Natural killer cell (primary cell): ENCODE measurements at regions not wholly inside any gene's neighbourhood (a gene's known extent, or its start where the extent isn't known, plus 50 kb on each side); places are given as distances from the start of the nearest gene placed in this dataset.

ENCODE experiments used
- ATAC-seq, 3 donors: fragments of 150-1000 bp in 2 of 3; fragments of 200-7000 bp in 1 of 3; cut with Tn5 transposase; 1 replicate in 1 of 3; 2 replicates in 2 of 3; pipeline ENCODE4 v1.10.0; 2021; ENCODE audit warnings: mild to moderate bottlenecking in 2 of 3, moderate library complexity in 2 of 3
- DNase-seq, 2 donors: peaks; one replicate each; pipeline versions ENCODE4 v3.0.0 to v3.0.0-alpha.2; 2013 to 2021; ENCODE audit warnings: mixed read lengths in 1 of 2
- H3K27ac ChIP-seq: one replicate; pipeline ENCODE4 v1.5.1; 2013; ENCODE audit warnings: mild to moderate bottlenecking, low read length
- H3K27me3 ChIP-seq: one replicate; pipeline ENCODE4 v1.6.1; 2013; ENCODE audit warnings: low read length; ENCODE audit not compliant: control insufficient read depth, insufficient read depth
- H3K36me3 ChIP-seq: one replicate; pipeline ENCODE4 v1.6.1; 2013; ENCODE audit warnings: low read length; ENCODE audit not compliant: control insufficient read depth, insufficient read depth
- H3K4me1 ChIP-seq: one replicate; pipeline ENCODE4 v1.6.1; 2013; ENCODE audit warnings: low read length; ENCODE audit not compliant: control insufficient read depth, insufficient read depth
- H3K4me3 ChIP-seq: one replicate; pipeline ENCODE4 v1.5.1; 2013; ENCODE audit warnings: low read length
- H3K9me3 ChIP-seq: one replicate; pipeline ENCODE4 v1.6.1; 2013; ENCODE audit warnings: low read length; ENCODE audit not compliant: control insufficient read depth, insufficient read depth
- H3K27ac Mint-ChIP-seq, 2 donors: one replicate each; pipeline ENCODE4 v1.8.0; 2022; ENCODE audit warnings: mild to moderate bottlenecking in 2 of 2, mixed read lengths in 2 of 2, moderate library complexity in 1 of 2
- H3K27me3 Mint-ChIP-seq, 2 donors: one replicate each; pipeline ENCODE4 v1.8.0; 2022; ENCODE audit warnings: low read depth in 2 of 2, mixed read lengths in 2 of 2
- H3K36me3 Mint-ChIP-seq: one replicate; pipeline ENCODE4 v1.8.0; 2022; ENCODE audit warnings: mixed read lengths
- H3K4me1 Mint-ChIP-seq, 2 donors: one replicate each; pipeline ENCODE4 v1.8.0; 2022; ENCODE audit warnings: mixed read lengths in 2 of 2
- H3K4me3 Mint-ChIP-seq: one replicate; pipeline ENCODE4 v1.8.0; 2022; ENCODE audit warnings: mild to moderate bottlenecking, moderate library complexity, mixed read lengths
- H3K9me3 Mint-ChIP-seq, 2 donors: one replicate each; pipeline ENCODE4 v1.8.0; 2022; ENCODE audit warnings: mixed read lengths in 2 of 2
- CTCF ChIP-seq: fragments of 200-600 bp; IDR thresholded peaks from one replicate; pipeline ENCODE4 v1.8.0; 2022; ENCODE audit warnings: antibody characterized with exemption
- WGBS: methylation state at CpG from one replicate; pipeline ENCODE4 v1.1.7; 2013; ENCODE audit warnings: missing lambda C conversion rate; ENCODE audit not compliant: insufficient coverage; 5-methylcytosine and 5-hydroxymethylcytosine counted together
- intact Hi-C: fragments of 100-400 bp; cut with micrococcal nuclease; formaldehyde crosslinking; loops from one replicate; pipeline ENCODE4 v1.14.2; 2022

- WGBS: no CpG with 5 or more reads among the region's 1 CpG
These were observed 970.0 kb upstream of the POT1 start for GRCh38 chr7:125899577-125899976.

GRCh38 chr7:125892434-125892833 lies 962.8 kb upstream of the POT1 start:
- no peaks in the 10 kb centered on the region for H3K9me3 ChIP-seq
- ATAC-seq: no peak
- Mint-ChIP-seq H3K4me3 (no peak overlapping the region), H3K4me1 (no peaks in the 10 kb centered on the region), H3K27ac (no peak overlapping the region), H3K9me3 (peaks cover 5 to 13% of the 10 kb centered on the region in 2 donors), H3K36me3 (no peaks in the 10 kb centered on the region), H3K27me3 (no peaks in the 10 kb centered on the region)
- no peak overlapping the region for H3K4me3 ChIP-seq
- H3K36me3 ChIP-seq: no peaks in the 10 kb centered on the region
- H3K27ac ChIP-seq: no peak overlapping the region
- no peaks in the 10 kb centered on the region for H3K27me3 ChIP-seq
- no peak for DNase-seq
- no peaks in the 10 kb centered on the region for H3K4me1 ChIP-seq
- intact Hi-C loops: no loop called here
- 63% methylated on average over 1 of the region's 1 CpG for WGBS
- TF ChIP-seq CTCF: no peak

More at GRCh38 chr7:125899577-125899976, 970.0 kb upstream of the POT1 start:
- no peak overlapping the region for H3K27ac ChIP-seq
- H3K27me3 Mint-ChIP-seq: no peaks in the 10 kb centered on the region
- intact Hi-C loops: no loop called here
- peak overlapping the region; percentile 22 for H3K4me3 Mint-ChIP-seq
- H3K36me3 ChIP-seq: no peaks in the 10 kb centered on the region
- H3K9me3 Mint-ChIP-seq: peaks cover 12 to 21% of the 10 kb centered on the region in 2 donors
- no peak overlapping the region for H3K4me3 ChIP-seq
- ATAC-seq (no peak), DNase-seq (no peak)
- H3K27ac Mint-ChIP-seq: no peak overlapping the region
- no peaks in the 10 kb centered on the region for H3K27me3 ChIP-seq
- H3K4me1 Mint-ChIP-seq: no peaks in the 10 kb centered on the region
- H3K9me3 ChIP-seq: no peaks in the 10 kb centered on the region
- no peak for TF ChIP-seq CTCF
- H3K4me1 ChIP-seq: no peaks in the 10 kb centered on the region
- no peaks in the 10 kb centered on the region for H3K36me3 Mint-ChIP-seq

- intact Hi-C loops: no loop called here
- WGBS: 87% methylated on average over 5 of the region's 6 CpGs
- no peak overlapping the region for H3K27ac Mint-ChIP-seq
These were observed 949.4 kb upstream of the POT1 start for GRCh38 chr7:125878988-125879387.

More at GRCh38 chr7:125878988-125879387, 949.4 kb upstream of the POT1 start:
- Mint-ChIP-seq H3K9me3 (peaks cover 0 to 5% of the 10 kb centered on the region in 2 donors), H3K36me3 (no peaks in the 10 kb centered on the region), H3K4me1 (no peaks in the 10 kb centered on the region), H3K4me3 (no peak overlapping the region), H3K27me3 (no peaks in the 10 kb centered on the region)
- ATAC-seq: no peak
- TF ChIP-seq CTCF: no peak
- Histone ChIP-seq H3K9me3 (no peaks in the 10 kb centered on the region), H3K27me3 (no peaks in the 10 kb centered on the region), H3K4me1 (no peaks in the 10 kb centered on the region), H3K36me3 (no peaks in the 10 kb centered on the region), H3K27ac (no peak overlapping the region), H3K4me3 (no peak overlapping the region)
- no peak for DNase-seq
